ENCODE measurements at regions not wholly inside any gene's neighbourhood (a gene's known extent, or its start where the extent isn't known, plus 50 kb on each side); places are given as distances from the start of the nearest gene placed in this dataset.

DNA sequence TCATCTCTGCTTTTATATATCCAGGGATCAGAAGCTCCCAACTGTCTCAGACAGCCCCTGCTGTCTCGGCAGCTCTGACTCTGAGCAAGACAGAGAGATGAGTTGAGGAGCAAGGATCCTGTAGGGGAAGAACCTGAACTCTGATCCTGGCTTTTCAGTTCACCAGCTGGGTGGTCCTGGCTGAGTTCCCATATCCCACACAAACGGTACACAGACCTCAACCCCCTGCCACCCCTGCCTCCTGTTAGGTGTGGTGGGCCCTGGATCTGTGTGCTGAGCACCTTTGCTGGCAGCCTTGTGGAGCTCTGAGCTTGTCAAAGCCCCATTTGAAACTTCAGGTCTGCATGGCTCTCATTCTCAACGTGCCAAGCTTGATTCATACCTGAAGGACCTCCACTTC is 54.3 kb upstream of the GPR26 start:
- DNase-seq = no peak

DNA sequence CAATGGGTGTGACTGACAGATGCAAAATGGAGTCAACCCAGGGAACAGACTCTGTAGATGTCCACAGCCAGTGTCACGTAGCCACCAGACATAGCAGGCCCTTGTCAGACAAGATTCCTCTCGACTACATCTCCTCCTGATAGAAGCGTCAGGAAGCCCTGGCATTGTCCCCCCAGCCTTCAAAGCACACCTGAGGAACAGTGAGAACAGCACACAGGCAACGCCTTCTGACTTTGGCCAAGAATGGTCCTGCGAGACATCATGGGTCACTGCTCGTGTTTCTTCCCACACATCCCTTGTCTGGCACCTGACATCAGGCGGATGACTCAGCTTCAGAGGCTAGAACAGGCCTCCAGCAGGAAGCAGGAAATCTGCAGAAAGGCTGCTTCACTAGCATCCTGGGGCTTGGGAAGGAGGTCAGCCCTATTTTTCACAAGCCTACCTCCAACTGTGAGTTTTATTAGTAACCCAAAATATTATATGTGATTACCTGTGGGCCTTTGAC is 52.8 kb upstream of the GPR26 start:
- DNase-seq = no peak

DNA sequence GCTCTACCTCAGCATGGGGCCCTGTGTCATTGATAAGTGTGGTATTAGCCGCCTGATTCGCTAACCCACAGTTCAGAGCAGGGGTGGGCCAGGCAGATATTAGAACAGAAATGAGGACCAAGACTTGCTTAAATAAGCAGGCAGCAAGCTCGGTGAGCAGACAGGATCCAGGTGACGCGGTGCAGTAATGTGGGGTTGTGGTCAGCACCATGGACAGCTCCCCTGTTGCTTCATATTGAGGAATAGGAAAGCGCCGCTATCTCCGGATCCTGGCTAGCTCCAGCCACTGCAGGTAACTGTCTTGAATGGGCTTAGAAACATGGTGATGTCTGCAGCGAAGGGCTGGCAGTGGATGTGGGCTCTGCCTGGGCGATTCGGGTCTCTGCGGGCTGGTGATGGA is 51.3 kb upstream of the GPR26 start:
- peak; percentile 65 for DNase-seq
